ENCODE measurements at regions not wholly inside any gene's neighbourhood (a gene's known extent, or its start where the extent isn't known, plus 50 kb on each side); places are given as distances from the start of the nearest gene placed in this dataset.

DNA sequence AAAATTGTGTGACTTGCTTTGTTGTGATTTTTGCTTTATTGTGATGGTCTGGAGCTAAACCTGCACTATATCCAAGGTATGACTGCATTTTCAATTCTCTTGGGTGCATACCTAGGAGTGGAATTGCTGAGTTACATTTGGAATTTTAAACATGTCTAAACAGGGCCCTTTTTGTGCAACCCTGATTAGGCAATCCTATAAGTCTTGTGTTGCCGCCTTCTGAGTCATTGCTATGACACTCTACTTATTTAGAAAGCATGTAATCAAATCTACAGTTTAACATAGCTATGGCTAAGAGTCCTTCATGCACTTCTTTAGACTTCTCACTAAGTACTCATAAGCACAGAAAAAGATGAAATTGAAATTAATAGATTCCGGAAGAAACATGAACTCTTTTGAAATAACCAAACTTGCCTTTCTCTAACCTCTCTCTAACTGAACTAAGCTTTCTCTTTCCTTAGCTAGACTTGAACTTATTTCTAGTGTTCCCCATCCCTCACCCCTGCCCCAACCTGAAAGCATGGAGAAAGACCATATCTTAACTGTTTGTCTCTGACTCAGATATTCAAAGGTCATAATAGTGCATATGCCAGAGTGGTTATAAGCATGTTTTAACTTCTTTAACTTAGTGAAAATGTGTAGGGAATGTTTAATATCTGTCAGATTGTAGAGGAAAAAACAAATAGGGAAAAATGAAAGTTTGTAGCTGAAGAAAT lies 203.0 kb downstream of the SNAPC1 start:
- Histone ChIP-seq H3K9me3 (no peaks in the 10 kb centered on the region), H3K27me3 (no peaks in the 10 kb centered on the region), H3K4me1 (no peaks in the 10 kb centered on the region), H3K27ac (no peak overlapping the region), H3K36me3 (no peaks in the 10 kb centered on the region), H3K4me3 (no peak overlapping the region)
- 61% methylated on average over 2 of the region's 2 CpGs for WGBS (ENCODE audit: insufficient coverage, low coverage, low lambda C conversion rate, missing lambda C conversion rate)
- no peak for ATAC-seq
- intact Hi-C loops (cut with DNase I) = no loop called here
- TF ChIP-seq, protein P1, sequence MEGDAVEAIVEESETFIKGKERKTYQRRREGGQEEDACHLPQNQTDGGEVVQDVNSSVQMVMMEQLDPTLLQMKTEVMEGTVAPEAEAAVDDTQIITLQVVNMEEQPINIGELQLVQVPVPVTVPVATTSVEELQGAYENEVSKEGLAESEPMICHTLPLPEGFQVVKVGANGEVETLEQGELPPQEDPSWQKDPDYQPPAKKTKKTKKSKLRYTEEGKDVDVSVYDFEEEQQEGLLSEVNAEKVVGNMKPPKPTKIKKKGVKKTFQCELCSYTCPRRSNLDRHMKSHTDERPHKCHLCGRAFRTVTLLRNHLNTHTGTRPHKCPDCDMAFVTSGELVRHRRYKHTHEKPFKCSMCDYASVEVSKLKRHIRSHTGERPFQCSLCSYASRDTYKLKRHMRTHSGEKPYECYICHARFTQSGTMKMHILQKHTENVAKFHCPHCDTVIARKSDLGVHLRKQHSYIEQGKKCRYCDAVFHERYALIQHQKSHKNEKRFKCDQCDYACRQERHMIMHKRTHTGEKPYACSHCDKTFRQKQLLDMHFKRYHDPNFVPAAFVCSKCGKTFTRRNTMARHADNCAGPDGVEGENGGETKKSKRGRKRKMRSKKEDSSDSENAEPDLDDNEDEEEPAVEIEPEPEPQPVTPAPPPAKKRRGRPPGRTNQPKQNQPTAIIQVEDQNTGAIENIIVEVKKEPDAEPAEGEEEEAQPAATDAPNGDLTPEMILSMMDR (IDR thresholded peaks at IDR 0.05) = no peak
- no peak for TF ChIP-seq POLR2A (IDR thresholded peaks at IDR 0.05)
- no peak for DNase-seq

DNA sequence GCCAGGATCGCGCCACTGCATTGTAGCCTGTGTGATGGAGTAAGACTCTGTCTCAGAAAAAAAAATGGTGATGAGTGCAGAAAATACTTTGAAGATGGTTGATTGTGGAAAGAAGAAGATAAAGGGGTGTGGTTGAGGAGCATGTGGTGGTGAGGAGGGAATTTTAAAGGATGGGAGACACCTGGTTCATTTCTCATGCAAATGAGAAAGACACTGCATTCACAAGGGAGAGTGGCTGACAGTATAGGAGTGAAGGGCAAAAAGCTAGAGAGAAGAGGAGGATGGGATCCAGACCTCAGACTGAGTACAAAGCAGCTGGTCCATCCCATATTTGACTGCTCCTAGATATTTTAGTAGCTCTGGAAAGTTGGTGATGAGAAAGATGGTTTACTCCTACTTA lies 206.0 kb downstream of the SNAPC1 start:
- no peaks in the 10 kb centered on the region for H3K36me3 ChIP-seq
- H3K9me3 ChIP-seq = no peaks in the 10 kb centered on the region
- no peaks in the 10 kb centered on the region for H3K4me1 ChIP-seq
- no peak overlapping the region for H3K27ac ChIP-seq
- WGBS (ENCODE audit: insufficient coverage, low coverage, low lambda C conversion rate, missing lambda C conversion rate) = 90% methylated on average over 2 of the region's 2 CpGs
- ATAC-seq = no peak
- no peak overlapping the region for H3K4me3 ChIP-seq
- intact Hi-C loops (cut with DNase I) = no loop called here
- H3K27me3 ChIP-seq = no peaks in the 10 kb centered on the region
- no peak for DNase-seq
- TF ChIP-seq, protein P1 (IDR thresholded peaks at IDR 0.05) = no peak
- no peak for TF ChIP-seq POLR2A (IDR thresholded peaks at IDR 0.05)

GRCh38 chr14:61972711-61973110 lies 210.5 kb downstream of the SNAPC1 start:
- no peaks in the 10 kb centered on the region for H3K27me3 ChIP-seq
- H3K4me1 ChIP-seq = no peaks in the 10 kb centered on the region
- H3K4me3 ChIP-seq = no peak overlapping the region
- 56% methylated on average over 3 of the region's 3 CpGs for WGBS (ENCODE audit: insufficient coverage, low coverage, low lambda C conversion rate, missing lambda C conversion rate)
- ATAC-seq (no peak), DNase-seq (no peak)
- no peak for TF ChIP-seq POLR2A (IDR thresholded peaks at IDR 0.05)
- TF ChIP-seq, protein P1 (IDR thresholded peaks at IDR 0.05) = no peak
- H3K9me3 ChIP-seq = no peaks in the 10 kb centered on the region
- intact Hi-C loops (cut with DNase I) = no loop called here
- no peaks in the 10 kb centered on the region for H3K36me3 ChIP-seq
- no peak overlapping the region for H3K27ac ChIP-seq

DNA sequence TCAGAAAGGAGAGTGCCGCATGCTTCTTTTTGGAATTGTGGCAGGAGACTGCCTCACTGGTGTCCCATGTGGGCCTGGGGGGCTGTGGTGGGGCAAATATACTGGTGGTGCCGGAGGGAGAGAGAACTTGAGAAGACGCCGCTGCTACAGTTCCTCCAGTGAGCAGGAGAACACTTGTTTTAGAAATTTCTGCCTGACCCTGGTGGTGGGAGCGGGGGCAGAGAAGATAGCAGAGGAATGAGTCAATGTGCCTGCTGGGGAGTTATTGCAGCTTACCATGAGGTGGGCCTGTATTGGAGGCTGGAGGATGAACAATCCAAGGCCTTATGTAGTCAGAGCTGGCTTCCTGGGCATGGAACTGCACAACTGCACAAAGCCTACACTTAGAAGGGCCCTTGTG lies 211.8 kb downstream of the SNAPC1 start:
- H3K9me3 ChIP-seq = no peaks in the 10 kb centered on the region
- H3K4me3 ChIP-seq = no peak overlapping the region
- WGBS (ENCODE audit: insufficient coverage, low coverage, low lambda C conversion rate, missing lambda C conversion rate) = 71% methylated on average over 5 of the region's 5 CpGs
- no peak for ATAC-seq
- H3K27me3 ChIP-seq = no peaks in the 10 kb centered on the region
- H3K4me1 ChIP-seq = no peaks in the 10 kb centered on the region
- H3K27ac ChIP-seq = no peak overlapping the region
- DNase-seq = no peak
- no peak for TF ChIP-seq POLR2A (IDR thresholded peaks at IDR 0.05)
- TF ChIP-seq, protein P1 (IDR thresholded peaks at IDR 0.05) = no peak
- H3K36me3 ChIP-seq = no peaks in the 10 kb centered on the region
- intact Hi-C loops (cut with DNase I) = no loop called here

- DNase-seq = no peak
- H3K27ac ChIP-seq = no peak overlapping the region
- H3K27me3 ChIP-seq = no peaks in the 10 kb centered on the region
- TF ChIP-seq, protein P1 (IDR thresholded peaks at IDR 0.05) = no peak
- TF ChIP-seq POLR2A (IDR thresholded peaks at IDR 0.05) = no peak
- H3K4me1 ChIP-seq = no peaks in the 10 kb centered on the region
- no peaks in the 10 kb centered on the region for H3K9me3 ChIP-seq
- ATAC-seq = no peak
- H3K4me3 ChIP-seq = no peak overlapping the region
- no peaks in the 10 kb centered on the region for H3K36me3 ChIP-seq
- intact Hi-C loops (cut with DNase I) = no loop called here
These were observed 215.0 kb downstream of the SNAPC1 start for GRCh38 chr14:61977217-61977616.
